Astrocyte (in vitro differentiated cells and primary cell): ENCODE measurements at regions not wholly inside any gene's neighbourhood (a gene's known extent, or its start where the extent isn't known, plus 50 kb on each side); places are given as distances from the start of the nearest gene placed in this dataset.

ENCODE experiments used
- CTCF ChIP-seq: IDR thresholded peaks from 2 replicates; pipeline ENCODE4 v1.5.1; 2011; ENCODE audit warnings: low read depth, mild to moderate bottlenecking, inconsistent platforms, low read length, moderate library complexity; ENCODE audit not compliant: insufficient read depth
- EZH2 ChIP-seq: IDR thresholded peaks from 2 replicates; pipeline ENCODE4 v1.6.1; 2012; ENCODE audit warnings: mild to moderate bottlenecking, low read length, inconsistent platforms; ENCODE audit not compliant: insufficient read depth

DNA sequence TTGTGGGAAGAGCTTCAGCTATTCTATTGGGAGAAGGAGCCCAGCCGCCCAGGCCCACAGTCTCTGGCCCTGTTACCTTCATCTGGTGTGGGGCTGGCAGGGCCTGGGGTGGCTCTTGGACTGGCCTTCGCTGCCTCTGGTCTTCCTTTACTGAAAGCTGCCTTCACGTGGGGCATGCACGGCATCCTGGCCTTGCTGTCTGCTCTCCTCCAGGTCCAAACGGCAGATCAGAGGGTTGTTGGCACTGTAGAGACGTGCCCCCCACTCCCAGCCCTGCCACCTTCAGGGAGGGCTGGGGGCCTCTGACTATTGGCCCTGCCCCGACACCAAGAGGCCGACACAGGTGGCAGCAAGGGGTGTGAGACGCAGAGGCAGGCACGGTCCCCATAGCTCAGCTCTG lies 291.3 kb upstream of the IRX1 start:
- TF ChIP-seq CTCF: no peak
- TF ChIP-seq EZH2: no peak
